H9 (cell line): ENCODE measurements at regions not wholly inside any gene's neighbourhood (a gene's known extent, or its start where the extent isn't known, plus 50 kb on each side); places are given as distances from the start of the nearest gene placed in this dataset.
A peak's percentile ranks its signal among the peaks of the same experiment; 100 is the strongest.
"Not testable (repeated sequence)": the region's sequence is repeated elsewhere in the genome, so short reads cannot be mapped to it uniquely, and the experiment has no call there.

Experiments
- DNase-seq: peaks from one replicate; pipeline ENCODE4 v3.0.0-alpha.2; 2017
- H2AFZ ChIP-seq: one replicate; pipeline ENCODE4 v1.6.1; 2013; ENCODE audit warnings: mild to moderate bottlenecking, low read length, control low read depth, moderate library complexity
- H2AK5ac ChIP-seq: 2 replicates; pipeline ENCODE4 v1.6.1; 2013; ENCODE audit warnings: low read length, control low read depth, mixed read lengths; ENCODE audit not compliant: insufficient read length
- H2BK120ac ChIP-seq: one replicate; pipeline ENCODE4 v1.6.1; 2013; ENCODE audit warnings: low read depth, mild to moderate bottlenecking, low read length, control low read depth, inconsistent platforms; ENCODE audit not compliant: poor library complexity, severe bottlenecking
- H2BK12ac ChIP-seq: 2 replicates; pipeline ENCODE4 v1.6.1; 2013; ENCODE audit warnings: low read length, control low read depth, mixed read lengths, low read depth; ENCODE audit not compliant: insufficient read length
- H2BK15ac ChIP-seq: 2 replicates; pipeline ENCODE4 v1.6.1; 2013; ENCODE audit warnings: low read depth, low read length, control low read depth
- H2BK20ac ChIP-seq: one replicate; pipeline ENCODE4 v1.6.1; 2013; ENCODE audit warnings: low read depth, mild to moderate bottlenecking, low read length, control low read depth, inconsistent platforms; ENCODE audit not compliant: poor library complexity, severe bottlenecking
- H2BK5ac ChIP-seq: 2 replicates; pipeline ENCODE4 v1.6.1; 2013; ENCODE audit warnings: low read length, control low read depth, mixed read lengths; ENCODE audit not compliant: insufficient read length
- H3K14ac ChIP-seq: 2 replicates; pipeline ENCODE4 v1.6.1; 2013; ENCODE audit warnings: low read length, control low read depth; ENCODE audit not compliant: insufficient read depth
- H3K18ac ChIP-seq: 2 replicates; pipeline ENCODE4 v1.6.1; 2013; ENCODE audit warnings: low read depth, mild to moderate bottlenecking, mixed read lengths, low read length, control low read depth; ENCODE audit not compliant: insufficient read length
- H3K23ac ChIP-seq: 2 replicates; pipeline ENCODE4 v1.6.1; 2013; ENCODE audit warnings: low read length, control low read depth, mixed read lengths, low read depth; ENCODE audit not compliant: insufficient read length
- H3K23me2 ChIP-seq: 2 replicates; pipeline ENCODE4 v1.6.1; 2013; ENCODE audit warnings: low read depth, mild to moderate bottlenecking, mixed read lengths, low read length, control low read depth; ENCODE audit not compliant: insufficient read length, poor library complexity, severe bottlenecking
- H3K27ac ChIP-seq: 2 replicates; pipeline ENCODE4 v1.5.1; 2013; ENCODE audit warnings: low read length, control low read depth, mixed read lengths, low read depth; ENCODE audit not compliant: insufficient read length
- H3K27me3 ChIP-seq: 2 replicates; pipeline ENCODE4 v1.6.1; 2013; ENCODE audit warnings: low read length, control low read depth, inconsistent platforms; ENCODE audit not compliant: insufficient read depth
- H3K4ac ChIP-seq: 2 replicates; pipeline ENCODE4 v1.6.1; 2013; ENCODE audit warnings: low read depth, mild to moderate bottlenecking, control low read depth, inconsistent platforms, low read length, moderate library complexity
- H3K4me1 ChIP-seq: 2 replicates; pipeline ENCODE4 v1.6.1; 2013; ENCODE audit warnings: low read length, control low read depth, inconsistent platforms; ENCODE audit not compliant: insufficient read depth
- H3K4me2 ChIP-seq: 2 replicates; pipeline ENCODE4 v1.6.1; 2013; ENCODE audit warnings: low read length, control low read depth, mixed read lengths; ENCODE audit not compliant: insufficient read length, insufficient read depth
- H3K56ac ChIP-seq: 2 replicates; pipeline ENCODE4 v1.6.1; 2013; ENCODE audit warnings: low read depth, mild to moderate bottlenecking, mixed read lengths, low read length, control low read depth; ENCODE audit not compliant: insufficient read length
- H3K79me1 ChIP-seq: 2 replicates; pipeline ENCODE4 v1.6.1; 2013; ENCODE audit warnings: low read depth, mild to moderate bottlenecking, moderate library complexity, low read length, control low read depth, inconsistent platforms; ENCODE audit not compliant: insufficient read depth, poor library complexity, severe bottlenecking
- H3K79me2 ChIP-seq: 2 replicates; pipeline ENCODE4 v1.6.1; 2013; ENCODE audit warnings: low read length, control low read depth, inconsistent platforms; ENCODE audit not compliant: insufficient read depth
- H3K9ac ChIP-seq: 2 replicates; pipeline ENCODE4 v1.6.1; 2013; ENCODE audit warnings: low read length, control low read depth, mixed read lengths; ENCODE audit not compliant: insufficient read length; ENCODE audit errors: extremely low read depth
- H3K9me3 ChIP-seq: one replicate; pipeline ENCODE4 v1.6.1; 2013; ENCODE audit warnings: low read depth, low read length, inconsistent platforms; ENCODE audit not compliant: control insufficient read depth
- H3T11ph ChIP-seq: one replicate; pipeline ENCODE4 v1.6.1; 2013; ENCODE audit warnings: mild to moderate bottlenecking, low read length, control low read depth, inconsistent platforms
- H4K20me1 ChIP-seq: one replicate; pipeline ENCODE4 v1.6.1; 2013; ENCODE audit not compliant: control insufficient read depth, insufficient read length, insufficient read depth
- H4K5ac ChIP-seq: 2 replicates; pipeline ENCODE4 v1.6.1; 2013; ENCODE audit warnings: low read depth, mild to moderate bottlenecking, mixed read lengths, low read length, control low read depth; ENCODE audit not compliant: insufficient read length
- H4K8ac ChIP-seq: replicated peaks from 2 replicates; pipeline ENCODE4 v1.6.1; 2013; ENCODE audit warnings: low read length, control low read depth, mixed read lengths, low read depth; ENCODE audit not compliant: insufficient read length
- H4K91ac ChIP-seq: 2 replicates; pipeline ENCODE4 v1.6.1; 2013; ENCODE audit warnings: low read depth, mild to moderate bottlenecking, moderate library complexity, mixed read lengths, low read length, control low read depth; ENCODE audit not compliant: insufficient read length
- H3K27ac Mint-ChIP-seq, 3 experiments: 2 replicates in 2 of 3; 3 replicates in 1 of 3; pipeline ENCODE4 v1.8.0; 2020 to 2021; ENCODE audit warnings: mixed read lengths in 3 of 3, mild to moderate bottlenecking in 1 of 3, moderate library complexity in 1 of 3
- H3K27me3 Mint-ChIP-seq: 2 replicates; pipeline ENCODE4 v1.8.0; 2021; ENCODE audit warnings: low read depth, mild to moderate bottlenecking, moderate library complexity, mixed read lengths
- H3K36me3 Mint-ChIP-seq, 3 experiments: 2 replicates in 2 of 3; 3 replicates in 1 of 3; pipeline ENCODE4 v1.8.0; 2020 to 2021; ENCODE audit warnings: low read depth in 3 of 3, mixed read lengths in 3 of 3; ENCODE audit not compliant: insufficient read depth in 1 of 3
- H3K4me1 Mint-ChIP-seq, 2 experiments: 2 replicates each; pipeline ENCODE4 v1.8.0; 2020; ENCODE audit warnings: mixed read lengths in 2 of 2
- H3K4me3 Mint-ChIP-seq, 2 experiments: 2 replicates in 1 of 2; 3 replicates in 1 of 2; pipeline ENCODE4 v1.8.0; 2020 to 2021; ENCODE audit warnings: mild to moderate bottlenecking in 2 of 2, mixed read lengths in 2 of 2, moderate library complexity in 1 of 2
- H3K9me3 Mint-ChIP-seq, 2 experiments: 2 replicates in 1 of 2; 3 replicates in 1 of 2; pipeline ENCODE4 v1.8.0; 2020; ENCODE audit warnings: mild to moderate bottlenecking in 2 of 2, mixed read lengths in 2 of 2, moderate library complexity in 1 of 2
- WGBS: extraction: QIAGEN DNeasy Blood & Tissue Kit; methylation state at CpG from one replicate; pipeline ENCODE4 v1.1.7; 2013; ENCODE audit warnings: missing lambda C conversion rate, low lambda C conversion rate, mixed read lengths; ENCODE audit not compliant: insufficient read length; ENCODE audit errors: extremely low coverage; 5-methylcytosine and 5-hydroxymethylcytosine counted together
- TF ChIP-seq, protein P1 (sequence below): fragments of 200-600 bp; sonication (generic); conservative IDR thresholded peaks from 3 replicates; pipeline ENCODE4 v1.8.0; 2021; ENCODE audit warnings: antibody characterized with exemption, mild to moderate bottlenecking

DNA sequence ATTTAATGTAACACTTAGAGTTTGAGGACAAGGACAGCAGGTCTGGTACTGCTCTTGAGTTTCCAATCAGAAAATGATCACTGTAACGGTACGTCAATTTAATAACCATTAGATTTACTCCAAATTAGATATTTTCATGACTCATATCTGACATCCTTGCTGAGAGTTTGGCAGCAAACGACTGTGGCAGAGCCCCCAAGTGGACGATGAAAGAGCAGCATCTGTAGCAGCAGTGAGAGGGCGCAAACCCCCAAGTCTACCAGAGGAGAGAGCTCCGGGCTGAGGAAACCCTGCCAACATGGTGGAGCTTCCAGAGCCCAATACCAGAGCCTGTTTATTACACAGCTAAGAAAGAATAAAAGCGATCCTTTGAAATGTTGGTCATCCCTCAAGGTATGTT, 73.2 kb upstream of the EPB41L4A start:
- Histone ChIP-seq H4K5ac (no peak overlapping the region), H3K9me3 (no peaks in the 10 kb centered on the region), H3K4me2 (no peak overlapping the region), H2BK20ac (no peak overlapping the region), H4K91ac (no peak overlapping the region), H3K27ac (no peak overlapping the region), H2BK12ac (no peak overlapping the region), H3K27me3 (no peaks in the 10 kb centered on the region), H3T11ph (no peak overlapping the region), H3K79me1 (no peaks in the 10 kb centered on the region), H3K14ac (no peak overlapping the region), H2BK120ac (no peak overlapping the region), H3K56ac (no peak overlapping the region), H3K23me2 (no peaks in the 10 kb centered on the region), H3K4ac (no peak overlapping the region), H2BK5ac (no peak overlapping the region), H4K8ac (no peak overlapping the region), H4K20me1 (no peaks in the 10 kb centered on the region), H3K79me2 (no peaks in the 10 kb centered on the region), H2AK5ac (no peak overlapping the region), H2AFZ (no peak overlapping the region), H3K18ac (no peak overlapping the region), H3K23ac (no peak overlapping the region), H3K4me1 (no peaks in the 10 kb centered on the region), H2BK15ac (no peak overlapping the region), H3K9ac (no peak overlapping the region)
- Mint-ChIP-seq H3K4me3 (no peak overlapping the region), H3K9me3 (no peaks in the 10 kb centered on the region), H3K36me3 (no peaks in the 10 kb centered on the region), H3K27ac (peak overlapping the region in 1 of 3 experiments; percentile 40; a peak in 1 of 7 replicates), H3K4me1 (no peaks in the 10 kb centered on the region; a peak in 1 of 4 replicates), H3K27me3 (no peaks in the 10 kb centered on the region)
- TF ChIP-seq, protein P1, sequence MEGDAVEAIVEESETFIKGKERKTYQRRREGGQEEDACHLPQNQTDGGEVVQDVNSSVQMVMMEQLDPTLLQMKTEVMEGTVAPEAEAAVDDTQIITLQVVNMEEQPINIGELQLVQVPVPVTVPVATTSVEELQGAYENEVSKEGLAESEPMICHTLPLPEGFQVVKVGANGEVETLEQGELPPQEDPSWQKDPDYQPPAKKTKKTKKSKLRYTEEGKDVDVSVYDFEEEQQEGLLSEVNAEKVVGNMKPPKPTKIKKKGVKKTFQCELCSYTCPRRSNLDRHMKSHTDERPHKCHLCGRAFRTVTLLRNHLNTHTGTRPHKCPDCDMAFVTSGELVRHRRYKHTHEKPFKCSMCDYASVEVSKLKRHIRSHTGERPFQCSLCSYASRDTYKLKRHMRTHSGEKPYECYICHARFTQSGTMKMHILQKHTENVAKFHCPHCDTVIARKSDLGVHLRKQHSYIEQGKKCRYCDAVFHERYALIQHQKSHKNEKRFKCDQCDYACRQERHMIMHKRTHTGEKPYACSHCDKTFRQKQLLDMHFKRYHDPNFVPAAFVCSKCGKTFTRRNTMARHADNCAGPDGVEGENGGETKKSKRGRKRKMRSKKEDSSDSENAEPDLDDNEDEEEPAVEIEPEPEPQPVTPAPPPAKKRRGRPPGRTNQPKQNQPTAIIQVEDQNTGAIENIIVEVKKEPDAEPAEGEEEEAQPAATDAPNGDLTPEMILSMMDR = peak; percentile 75
- no CpG with 5 or more reads among the region's 7 CpGs for WGBS
- DNase-seq = peak; percentile 78

DNA sequence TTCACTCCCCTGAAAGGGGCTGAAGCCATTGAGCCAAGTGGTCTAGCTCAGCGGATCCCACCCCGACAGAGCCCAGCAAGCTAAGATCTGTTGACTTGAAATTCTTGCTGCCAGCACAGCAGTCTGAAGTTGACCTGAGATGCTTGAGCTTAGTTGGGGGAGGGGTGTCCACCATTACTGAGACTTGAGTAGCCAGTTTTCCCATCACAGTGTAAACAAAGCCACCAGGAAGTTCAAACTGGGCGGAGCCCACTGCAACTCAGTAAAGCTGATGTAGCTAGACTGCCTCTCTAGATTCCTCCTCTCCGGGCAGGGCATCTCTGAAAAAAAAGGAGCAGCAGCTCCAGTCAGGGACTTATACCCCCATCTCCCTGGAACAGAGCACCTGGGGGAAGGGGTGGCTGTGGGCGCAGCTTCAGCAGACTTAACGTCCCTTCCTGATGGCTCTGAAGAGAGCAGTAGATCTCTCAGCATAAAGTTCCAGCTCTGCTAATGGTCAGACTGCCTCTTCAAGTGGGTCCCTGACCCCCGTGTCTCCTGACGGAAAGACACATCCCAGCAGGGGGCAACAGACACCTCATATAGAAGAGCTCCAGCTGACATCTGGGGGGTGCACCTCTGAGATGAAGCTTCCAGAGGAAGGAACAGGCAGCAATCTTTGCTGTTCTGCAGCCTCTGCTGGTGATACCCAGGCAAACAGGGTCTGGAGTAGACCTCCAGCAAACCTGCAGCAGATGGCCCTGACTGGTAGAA, 84.8 kb upstream of the EPB41L4A start:
- not testable (repeated sequence) for H3K79me1 ChIP-seq, H3K27ac Mint-ChIP-seq, H3T11ph ChIP-seq, H3K36me3 Mint-ChIP-seq, H3K23ac ChIP-seq, H3K79me2 ChIP-seq, H3K27me3 ChIP-seq, H3K4ac ChIP-seq, H3K18ac ChIP-seq, H4K5ac ChIP-seq, H2BK5ac ChIP-seq, H3K56ac ChIP-seq, H3K4me3 Mint-ChIP-seq, H3K23me2 ChIP-seq, H2BK12ac ChIP-seq, H3K27ac ChIP-seq, H3K14ac ChIP-seq, H2BK15ac ChIP-seq, H2BK20ac ChIP-seq, H4K91ac ChIP-seq, H3K4me2 ChIP-seq, H2AK5ac ChIP-seq, H3K4me1 ChIP-seq, H2BK120ac ChIP-seq, H3K27me3 Mint-ChIP-seq, H3K9me3 Mint-ChIP-seq, H2AFZ ChIP-seq, H4K8ac ChIP-seq, DNase-seq, H4K20me1 ChIP-seq, H3K9me3 ChIP-seq, H3K9ac ChIP-seq
- peaks cover 6 to 11% of the 10 kb centered on the region in 2 experiments for H3K4me1 Mint-ChIP-seq
- WGBS = no CpG with 5 or more reads among the region's 8 CpGs
